NCI-H128 (cell line): ENCODE measurements at regions not wholly inside any gene's neighbourhood (a gene's known extent, or its start where the extent isn't known, plus 50 kb on each side); places are given as distances from the start of the nearest gene placed in this dataset.

Experiments used
- DNase-seq: peaks from one replicate; lab custom pipeline; 2025; ENCODE audit not compliant: unreplicated experiment; lab: John Stamatoyannopoulos, UW

GRCh38 chr4:96093563-96093962 is 253.7 kb downstream of the PDHA2 start:
- DNase-seq = no peak

DNA sequence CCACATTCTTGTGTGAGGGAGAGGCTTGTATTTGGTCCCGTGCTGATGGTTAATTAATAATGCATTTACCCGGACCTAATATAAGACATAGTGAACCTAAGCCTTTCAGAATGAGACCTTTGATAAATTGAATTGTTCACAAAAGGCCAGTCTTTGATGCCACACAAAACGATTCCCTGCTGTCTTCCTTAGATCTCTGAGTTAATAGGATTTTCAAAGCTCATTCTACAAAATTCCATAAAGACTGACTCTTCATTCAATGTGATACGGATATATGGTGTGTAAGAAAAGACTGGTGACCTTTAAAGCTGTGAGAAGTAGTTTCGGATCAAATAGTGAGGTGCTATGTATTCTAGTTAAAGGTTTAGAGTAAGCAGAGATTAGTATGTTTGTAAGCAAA is 254.3 kb downstream of the PDHA2 start:
- DNase-seq = no peak

DNA sequence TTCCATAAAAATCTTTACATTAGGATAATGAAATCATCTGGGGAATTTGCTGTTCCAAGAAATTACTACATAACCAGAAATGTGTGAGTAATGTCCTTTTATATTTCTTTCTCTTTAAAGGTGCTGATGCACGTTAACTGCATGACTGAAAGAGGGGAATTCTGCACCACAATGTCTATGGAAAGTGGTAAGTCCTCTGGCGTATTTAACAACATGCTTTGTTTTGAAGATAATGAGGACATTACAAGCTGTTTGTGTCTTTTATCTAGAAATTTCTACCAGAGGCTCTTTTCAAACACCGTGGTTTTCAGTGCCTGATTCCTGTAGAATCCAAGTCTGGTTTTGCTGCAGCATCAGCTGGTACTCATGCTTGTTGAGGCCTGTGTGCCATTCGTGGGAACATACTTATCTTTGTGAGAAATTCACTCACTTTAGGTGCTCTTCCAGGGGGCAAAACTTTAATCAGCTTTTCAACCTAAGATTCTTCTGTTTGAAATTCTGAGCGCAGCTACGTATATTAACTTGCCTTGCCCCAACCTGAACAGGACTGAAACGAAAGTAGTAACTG is 257.2 kb downstream of the PDHA2 start:
- no peak for DNase-seq

- DNase-seq = no peak
These were observed 257.8 kb downstream of the PDHA2 start for GRCh38 chr4:96097693-96098092.

GRCh38 chr4:96099031-96099430 is 259.1 kb downstream of the PDHA2 start:
- DNase-seq = no peak

DNA sequence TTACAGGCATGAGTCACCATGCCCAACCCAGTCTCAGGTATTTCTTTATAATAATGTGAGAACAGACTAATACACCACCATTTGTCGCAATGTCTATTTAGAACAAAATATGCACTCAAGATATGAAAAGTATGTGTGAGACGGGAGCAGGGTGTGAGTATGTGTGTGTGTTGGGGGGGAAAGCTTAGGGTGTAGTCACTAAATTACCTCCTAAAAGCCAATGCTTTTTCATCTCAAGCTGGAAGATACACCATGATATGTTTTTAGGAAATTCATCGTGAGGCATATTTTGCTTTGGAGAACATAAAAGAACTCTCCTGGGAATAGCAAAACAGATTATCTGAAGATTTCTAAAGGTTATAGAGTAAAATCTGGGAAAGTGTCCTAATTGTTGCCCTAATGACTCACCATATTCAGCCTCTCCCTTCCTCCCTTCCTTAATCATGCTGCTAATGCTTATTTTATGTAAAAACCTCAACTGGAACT is 262.7 kb downstream of the PDHA2 start:
- no peak for DNase-seq

GRCh38 chr4:96103086-96103485 is 263.2 kb downstream of the PDHA2 start:
- no peak for DNase-seq

DNA sequence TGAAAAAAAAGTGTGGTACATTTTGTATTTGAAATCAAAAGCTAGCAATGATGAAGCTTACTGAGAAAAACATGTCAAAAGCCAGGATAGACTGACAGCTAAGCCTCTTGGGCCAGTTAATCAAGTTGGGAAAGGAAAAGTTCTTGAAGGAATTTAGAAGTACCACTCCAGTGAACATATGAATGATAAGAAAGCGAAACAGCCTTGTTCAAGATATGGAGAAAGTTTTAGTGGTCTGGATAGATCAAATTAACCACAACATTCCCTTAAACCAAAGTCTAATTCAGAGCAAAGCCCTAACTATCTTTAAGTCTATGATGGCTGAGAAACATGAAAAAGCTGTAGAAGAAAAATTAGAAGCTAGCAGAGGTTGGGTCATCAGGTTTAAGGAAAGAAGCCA is 268.3 kb downstream of the PDHA2 start:
- DNase-seq = no peak

DNA sequence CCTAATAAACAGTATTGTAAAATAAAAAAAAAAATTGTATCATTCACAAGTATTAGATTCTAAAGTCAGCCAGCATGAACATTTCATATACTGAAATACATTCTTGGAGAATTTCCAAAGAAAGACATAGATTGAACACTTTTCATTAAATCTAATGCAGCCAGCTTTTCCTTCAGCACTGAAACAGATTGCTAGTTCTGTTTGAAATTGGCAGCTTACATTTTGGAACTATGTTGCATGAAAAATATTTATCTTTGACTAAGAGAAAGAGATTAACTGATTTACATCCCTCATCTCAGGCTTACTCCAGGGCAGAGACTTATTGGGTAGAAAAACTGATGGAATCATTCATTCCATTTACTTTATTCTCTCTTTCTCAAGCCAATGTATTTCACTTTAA is 272.7 kb downstream of the PDHA2 start:
- no peak for DNase-seq

GRCh38 chr4:96120206-96120605 is 280.3 kb downstream of the PDHA2 start:
- DNase-seq = no peak

- no peak for DNase-seq
These were observed 286.3 kb downstream of the PDHA2 start for GRCh38 chr4:96126227-96126626.

DNA sequence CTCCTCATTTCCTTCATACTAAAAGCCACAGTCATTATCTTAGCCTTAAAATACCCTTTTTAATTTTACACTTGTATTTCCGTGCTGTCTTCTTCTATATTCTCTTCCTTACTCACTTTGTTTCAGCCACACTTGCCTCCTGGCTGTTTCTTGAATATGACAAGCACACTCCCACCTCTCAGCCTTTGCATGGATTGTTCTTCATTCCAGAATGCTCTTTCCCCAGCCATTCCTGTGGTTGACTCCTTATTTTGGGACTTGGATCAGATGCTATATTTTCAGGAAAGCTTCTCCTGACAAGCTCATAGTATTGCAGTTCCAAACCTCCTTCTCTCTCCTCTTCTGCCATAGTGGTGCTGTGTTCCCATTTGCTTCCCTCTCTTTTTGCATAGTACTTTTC is 291.3 kb downstream of the PDHA2 start:
- no peak for DNase-seq

- no peak for DNase-seq
These were observed 294.9 kb downstream of the PDHA2 start for GRCh38 chr4:96134806-96135205.

DNA sequence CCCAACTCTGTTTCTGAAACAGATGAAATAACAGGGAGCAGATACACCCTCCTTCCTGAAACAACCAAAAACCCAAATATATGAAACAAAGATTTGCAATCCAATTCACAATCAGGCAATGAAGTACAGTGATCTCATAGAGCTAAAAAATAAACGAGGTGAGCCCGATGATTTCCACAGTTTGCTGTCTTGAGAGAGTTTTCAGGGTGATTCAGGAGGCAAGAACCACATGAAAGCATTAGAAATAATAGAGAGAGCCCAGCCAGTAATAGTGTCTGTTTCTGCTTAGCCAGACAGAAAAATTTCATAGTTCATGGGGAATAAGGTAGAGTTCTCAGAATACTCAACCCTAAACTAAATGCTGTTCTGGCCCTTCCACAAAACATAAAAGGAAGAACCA is 296.2 kb downstream of the PDHA2 start:
- no peak for DNase-seq

DNA sequence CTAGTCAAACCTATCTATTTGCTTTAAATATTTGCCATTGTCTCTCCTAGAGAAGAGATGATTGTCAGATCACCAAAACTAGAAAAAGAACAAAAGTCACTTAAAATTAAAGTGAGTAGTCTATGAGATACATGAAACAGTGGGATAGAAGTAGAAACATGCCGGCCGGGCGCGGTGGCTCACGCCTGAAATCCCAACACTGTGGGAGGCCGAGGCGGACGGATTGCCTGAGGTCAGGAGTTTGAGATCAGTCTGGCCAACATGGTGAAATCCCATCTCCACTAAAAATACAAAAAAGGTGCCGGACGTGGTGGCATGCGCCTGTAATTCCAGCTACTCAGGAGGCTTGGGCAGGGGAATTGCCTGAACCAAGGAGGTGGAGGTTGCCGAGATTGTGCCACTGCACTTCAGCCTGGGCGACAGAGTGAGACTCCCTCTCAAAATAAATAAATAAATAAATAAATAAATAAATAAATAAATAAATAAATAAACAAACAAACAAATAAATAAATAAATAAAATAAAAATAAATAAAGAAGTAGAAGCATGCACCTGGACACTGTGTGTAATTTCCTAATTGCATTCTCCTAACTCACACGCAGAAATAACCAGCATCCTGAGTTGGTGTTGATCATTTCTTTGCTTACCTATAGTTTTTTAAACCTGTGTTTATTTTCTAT is 299.5 kb downstream of the PDHA2 start:
- DNase-seq = no peak

GRCh38 chr4:96145601-96146000 is 305.7 kb downstream of the PDHA2 start:
- DNase-seq = no peak

DNA sequence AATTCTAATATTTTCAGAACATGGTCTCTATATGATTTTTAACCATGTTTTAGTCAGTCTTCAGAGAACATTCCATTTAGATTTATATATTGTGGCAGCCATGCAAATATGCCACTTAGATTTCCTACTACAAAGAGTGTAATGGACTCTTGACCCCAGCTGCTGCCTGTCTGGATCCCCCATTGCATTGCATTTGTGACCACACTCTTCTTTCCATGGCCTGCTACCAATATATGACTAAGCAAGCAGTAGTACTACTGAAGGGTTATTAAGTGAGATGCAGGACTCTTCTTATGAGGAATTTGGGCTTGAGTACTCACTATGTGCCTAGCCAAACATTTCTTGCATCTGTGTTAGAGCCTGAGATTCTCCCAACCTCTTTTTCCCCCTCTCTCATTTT is 306.8 kb downstream of the PDHA2 start:
- DNase-seq = no peak

DNA sequence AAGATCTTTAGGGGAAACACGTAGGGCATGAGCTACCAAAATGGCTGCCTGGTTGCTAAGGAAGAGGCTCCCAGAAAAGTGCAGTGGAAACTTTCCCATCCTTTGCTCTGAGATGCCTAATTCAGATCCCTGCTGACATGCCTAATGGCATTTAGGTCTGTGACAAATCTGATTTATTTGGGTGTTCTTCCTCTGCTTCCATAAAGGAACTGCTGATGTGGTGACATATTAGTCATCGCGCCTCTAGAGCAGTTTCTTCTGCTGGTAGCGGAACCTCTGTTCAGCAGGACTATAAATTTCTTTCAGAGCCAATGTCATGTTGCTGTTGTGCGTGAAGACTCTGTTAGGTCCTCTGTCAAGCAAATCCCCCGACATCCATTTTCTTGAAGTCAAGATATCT is 310.0 kb downstream of the PDHA2 start:
- no peak for DNase-seq

DNA sequence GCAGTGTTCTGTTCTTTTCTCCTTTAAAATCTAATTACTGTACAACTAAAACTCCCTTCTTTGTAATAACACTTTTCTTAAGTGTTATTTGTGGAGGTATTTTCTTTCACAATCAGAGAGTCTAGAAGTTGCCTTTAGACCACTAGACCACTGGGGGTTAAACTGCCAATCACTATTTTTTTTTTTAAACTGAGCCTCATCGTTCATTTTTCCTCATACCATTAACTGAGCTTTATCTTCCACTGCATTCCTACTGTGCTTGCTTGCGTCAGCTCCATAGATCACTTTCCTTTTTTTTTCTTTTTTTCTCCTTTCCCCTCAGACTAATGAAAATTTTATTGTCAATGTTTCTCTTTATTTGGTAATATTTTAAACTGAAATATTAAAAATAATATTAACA is 310.6 kb downstream of the PDHA2 start:
- DNase-seq = no peak

DNA sequence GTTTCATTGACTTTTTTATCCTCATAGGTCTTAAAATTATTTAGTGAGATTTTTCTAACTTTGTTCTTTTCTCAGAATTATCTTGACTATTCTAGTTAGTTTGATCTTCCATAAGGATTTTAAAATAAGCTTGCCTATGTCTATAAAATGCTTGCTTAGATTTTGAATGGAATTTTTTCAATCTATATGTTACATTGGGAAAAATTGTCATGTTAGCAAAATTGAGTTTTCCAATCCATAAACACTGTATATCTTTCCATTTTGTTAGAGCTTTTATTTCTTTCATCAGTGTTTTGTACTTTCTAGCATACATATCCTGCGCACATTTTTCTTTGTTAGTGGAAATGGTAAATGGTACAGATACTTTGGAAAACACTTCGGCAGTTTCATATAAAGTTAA is 312.9 kb downstream of the PDHA2 start:
- DNase-seq = no peak

- no peak for DNase-seq
These were observed 314.8 kb downstream of the PDHA2 start for GRCh38 chr4:96154676-96155075.

GRCh38 chr4:96162636-96163035 is 322.7 kb downstream of the PDHA2 start:
- no peak for DNase-seq

GRCh38 chr4:96164814-96165351 is 325.0 kb downstream of the PDHA2 start:
- no peak for DNase-seq
